ENCODE measurements at regions not wholly inside any gene's neighbourhood (a gene's known extent, or its start where the extent isn't known, plus 50 kb on each side); places are given as distances from the start of the nearest gene placed in this dataset.
A peak's percentile ranks its signal among the peaks of the same experiment; 100 is the strongest.

- no peak overlapping the region for H3K9ac ChIP-seq (ENCODE audit: extremely low read depth, insufficient read length, low read length)
- no peak overlapping the region for H3K4me2 ChIP-seq (ENCODE audit: insufficient read depth, insufficient read length, low read length)
- peaks cover 8% of the 10 kb centered on the region for H3K27me3 Mint-ChIP-seq (ENCODE audit: low read depth)
- H4K91ac ChIP-seq (ENCODE audit: insufficient read length, low read depth, low read length) = no peak overlapping the region
- TF ChIP-seq CTCF (conservative IDR thresholded peaks at IDR 0.05) = peak; percentile 88
- peaks cover 3 to 10% (median 6%) of the 10 kb centered on the region in 3 experiments; a peak in 6 of 7 replicates for H3K36me3 Mint-ChIP-seq (ENCODE audit: insufficient read depth in 1 of 3, low read depth in 3 of 3)
- no peak overlapping the region for H2BK20ac ChIP-seq (ENCODE audit: low read depth, low read length, poor library complexity, severe bottlenecking)
- no peak overlapping the region for H3K4me3 Mint-ChIP-seq
- H4K8ac ChIP-seq (replicated peaks; ENCODE audit: insufficient read length, low read depth, low read length) = no peak overlapping the region
- no CpG with 5 or more reads among the region's 15 CpGs for WGBS (ENCODE audit: extremely low coverage, insufficient read length, low lambda C conversion rate)
- no peak overlapping the region for H2AK5ac ChIP-seq (ENCODE audit: insufficient read length, low read length)
- H2BK120ac ChIP-seq (ENCODE audit: low read depth, low read length, poor library complexity, severe bottlenecking) = no peak overlapping the region
- H3T11ph ChIP-seq (ENCODE audit: low read length) = no peak overlapping the region
- no peak overlapping the region for H2BK15ac ChIP-seq (ENCODE audit: low read depth, low read length)
- H3K23ac ChIP-seq (ENCODE audit: insufficient read length, low read depth, low read length) = no peak overlapping the region
- no peak overlapping the region for H3K4ac ChIP-seq (ENCODE audit: low read depth, low read length)
- H3K27me3 ChIP-seq (ENCODE audit: insufficient read depth, low read length) = no peaks in the 10 kb centered on the region
- H3K4me1 ChIP-seq (ENCODE audit: insufficient read depth, low read length) = no peaks in the 10 kb centered on the region
- no peaks in the 10 kb centered on the region for H3K9me3 ChIP-seq (ENCODE audit: control insufficient read depth, low read depth, low read length)
- peaks cover 7 to 12% of the 10 kb centered on the region in 2 experiments for H3K4me1 Mint-ChIP-seq
- no peak overlapping the region for H2BK5ac ChIP-seq (ENCODE audit: insufficient read length, low read length)
- H4K5ac ChIP-seq (ENCODE audit: insufficient read length, low read depth, low read length) = no peak overlapping the region
- H3K79me1 ChIP-seq (ENCODE audit: insufficient read depth, low read depth, low read length, poor library complexity, severe bottlenecking) = no peaks in the 10 kb centered on the region
- peak; percentile 90 for DNase-seq
- H3K79me2 ChIP-seq (ENCODE audit: insufficient read depth, low read length) = no peaks in the 10 kb centered on the region
- peaks cover 13 to 24% of the 10 kb centered on the region in 2 experiments for H3K9me3 Mint-ChIP-seq
- H3K23me2 ChIP-seq (ENCODE audit: insufficient read length, low read depth, low read length, poor library complexity, severe bottlenecking) = no peaks in the 10 kb centered on the region
- H2AFZ ChIP-seq (ENCODE audit: low read length) = no peak overlapping the region
- no peak overlapping the region for H3K27ac Mint-ChIP-seq
- H2BK12ac ChIP-seq (ENCODE audit: insufficient read length, low read depth, low read length) = no peak overlapping the region
- H3K27ac ChIP-seq (ENCODE audit: insufficient read length, low read depth, low read length) = no peak overlapping the region
- no peak overlapping the region for H3K14ac ChIP-seq (ENCODE audit: insufficient read depth, low read length)
- no peak overlapping the region for H3K56ac ChIP-seq (ENCODE audit: insufficient read length, low read depth, low read length)
- no peaks in the 10 kb centered on the region for H4K20me1 ChIP-seq (ENCODE audit: control insufficient read depth, insufficient read depth, insufficient read length)
- no peak overlapping the region for H3K18ac ChIP-seq (ENCODE audit: insufficient read length, low read depth, low read length)
Measured at GRCh38 chr9:134983074-134983473, 65.4 kb upstream of the FCN1 start.

Measured in H9 (cell line).